Sigmoid colon (tissue), 4 donors: ENCODE measurements at regions not wholly inside any gene's neighbourhood (a gene's known extent, or its start where the extent isn't known, plus 50 kb on each side); places are given as distances from the start of the nearest gene placed in this dataset.

ENCODE experiments used
- CTCF ChIP-seq, 4 experiments: fragments of 450-650 bp in 3 of 4; fragments of 200-600 bp in 1 of 4; IDR thresholded peaks; one replicate each; pipeline ENCODE4 v1.5.1; 2016 to 2019; ENCODE audit warnings: antibody characterized with exemption in 4 of 4, mild to moderate bottlenecking in 3 of 4, moderate library complexity in 2 of 4
- EP300 ChIP-seq, 4 donors: sonication (generic); formaldehyde crosslinking; IDR thresholded peaks; one replicate each; pipeline ENCODE4 v1.6.1; 2017; ENCODE audit warnings: antibody characterized with exemption in 4 of 4
- POLR2AphosphoS5 ChIP-seq, 4 donors: sonication (generic); formaldehyde crosslinking; IDR thresholded peaks; one replicate each; pipeline ENCODE4 v1.6.1; 2017; ENCODE audit warnings: antibody characterized with exemption in 4 of 4

- TF ChIP-seq CTCF (IDR thresholded peaks at IDR 0.05) (no peak), POLR2AphosphoS5 (IDR thresholded peaks at IDR 0.05) (no peak), EP300 (IDR thresholded peaks at IDR 0.05) (no peak)
Observed at GRCh38 chr5:173399851-173400250, 71.6 kb upstream of the STC2 start.
